Small intestine (tissue), 7 donors: ENCODE measurements at regions not wholly inside any gene's neighbourhood (a gene's known extent, or its start where the extent isn't known, plus 50 kb on each side); places are given as distances from the start of the nearest gene placed in this dataset.

Experiments used
- DNase-seq, 2 donors: peaks; one replicate each; pipeline versions ENCODE4 v3.0.0 to v3.0.0-alpha.2; 2013
- FAIRE-seq: peaks from 2 replicates; lab custom pipeline; 2012; peaks lifted over from hg19 to GRCh38; lab: Jason Lieb, UNC
- H3K27ac ChIP-seq, 3 donors: one replicate each; pipeline ENCODE4 v1.5.1; 2013; ENCODE audit warnings: low read length in 2 of 3, mild to moderate bottlenecking in 2 of 3, control low read depth in 1 of 3, inconsistent platforms in 1 of 3, low read depth in 1 of 3, moderate library complexity in 1 of 3
- H3K27me3 ChIP-seq, 3 donors: one replicate each; pipeline ENCODE4 v1.6.1; 2013; ENCODE audit warnings: low read length in 3 of 3, inconsistent platforms in 1 of 3; ENCODE audit not compliant: control insufficient read depth in 3 of 3, insufficient read depth in 3 of 3
- H3K36me3 ChIP-seq, 3 donors: one replicate each; pipeline ENCODE4 v1.6.1; 2013; ENCODE audit warnings: low read length in 3 of 3, inconsistent platforms in 1 of 3, low read depth in 1 of 3, mild to moderate bottlenecking in 1 of 3, moderate library complexity in 1 of 3; ENCODE audit not compliant: control insufficient read depth in 3 of 3, insufficient read depth in 2 of 3
- H3K4me1 ChIP-seq, 3 donors: one replicate each; pipeline ENCODE4 v1.6.1; 2013; ENCODE audit warnings: low read length in 2 of 3, inconsistent platforms in 1 of 3, low read depth in 1 of 3, mild to moderate bottlenecking in 1 of 3, moderate library complexity in 1 of 3; ENCODE audit not compliant: control insufficient read depth in 3 of 3, insufficient read depth in 2 of 3
- H3K4me3 ChIP-seq, 3 donors: one replicate each; pipeline ENCODE4 v1.5.1; 2013; ENCODE audit warnings: low read length in 3 of 3, control low read depth in 1 of 3, inconsistent platforms in 1 of 3, low read depth in 1 of 3, mild to moderate bottlenecking in 1 of 3, moderate library complexity in 1 of 3
- H3K9me3 ChIP-seq, 2 donors: one replicate each; pipeline ENCODE4 v1.6.1; 2013; ENCODE audit warnings: low read depth in 1 of 2, low read length in 1 of 2; ENCODE audit not compliant: control insufficient read depth in 2 of 2, insufficient read depth in 1 of 2
- WGBS, 3 donors: extraction: QIAGEN DNeasy Blood & Tissue Kit; methylation state at CpG; one replicate each; pipeline ENCODE4 v1.1.7; 2013; 5-methylcytosine and 5-hydroxymethylcytosine counted together
- donor health status: healthy with polysubstance abuse.
- donor health status: control.
- donor health status: control.
- donor health status: Bipolar disorder and iron deficiency.
- donor health status: healthy.

DNA sequence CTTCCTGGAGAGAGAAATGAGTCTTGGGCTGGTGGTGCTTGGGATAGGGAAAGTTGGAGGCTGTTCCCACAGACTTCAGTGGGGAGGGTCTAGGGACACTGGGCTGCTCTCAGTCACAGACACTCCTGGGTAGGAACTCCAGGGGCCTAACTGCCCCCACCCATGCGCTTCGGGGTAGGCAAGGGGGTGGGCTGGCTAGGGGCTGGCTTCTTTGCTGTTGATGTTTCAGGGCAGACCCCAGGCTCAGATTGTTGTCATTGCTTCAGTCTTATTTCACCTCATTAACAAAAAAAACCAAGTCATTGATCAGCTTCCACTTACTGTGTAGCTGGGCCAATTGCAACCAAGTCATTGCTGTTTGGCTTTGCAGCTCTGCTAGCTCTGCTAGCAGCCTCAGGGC is 160.1 kb upstream of the CSF3R start:
- FAIRE-seq (no peak), DNase-seq (no peak)
- no peaks in the 10 kb centered on the region for H3K9me3 ChIP-seq
- H3K4me3 ChIP-seq: no peak overlapping the region
- H3K4me1 ChIP-seq: no peaks in the 10 kb centered on the region
- no peak overlapping the region for H3K27ac ChIP-seq
- H3K36me3 ChIP-seq: no peaks in the 10 kb centered on the region
- H3K27me3 ChIP-seq: peaks cover 0 to 4% (median 3%) of the 10 kb centered on the region in 3 donors
- WGBS, 3 donors: 89 to 92% (median 90%) methylated on average over 2 of the region's 2 CpGs

GRCh38 chr1:36641776-36642175 is 159.1 kb upstream of the CSF3R start:
- H3K4me1 ChIP-seq: no peaks in the 10 kb centered on the region
- H3K27ac ChIP-seq: no peak overlapping the region
- 79 to 87% (median 81%) methylated on average over 1 of the region's 1 CpG for WGBS, 3 donors
- H3K4me3 ChIP-seq: no peak overlapping the region
- H3K36me3 ChIP-seq: no peaks in the 10 kb centered on the region
- DNase-seq (no peak), FAIRE-seq (no peak)
- H3K27me3 ChIP-seq: no peaks in the 10 kb centered on the region
- H3K9me3 ChIP-seq: no peaks in the 10 kb centered on the region

DNA sequence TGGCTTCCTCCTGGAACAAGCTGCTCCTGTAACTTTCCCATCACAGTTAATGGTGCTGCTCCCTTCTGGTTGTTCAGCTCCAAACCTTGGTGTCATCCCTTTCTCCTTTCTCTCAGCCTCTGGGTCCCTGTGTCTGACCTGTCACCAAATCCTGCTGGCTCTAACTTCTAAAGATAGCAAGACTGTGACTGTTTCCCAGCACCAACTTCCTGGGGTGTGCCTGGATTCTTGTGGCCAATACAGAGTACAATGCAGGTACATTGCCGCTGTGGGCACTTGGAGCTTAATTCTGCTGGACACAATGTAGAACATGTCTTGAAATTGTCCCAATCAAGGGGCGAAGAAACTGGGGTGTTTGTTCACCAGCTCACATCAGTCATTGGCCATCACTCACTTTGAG is 156.7 kb upstream of the CSF3R start:
- Histone ChIP-seq H3K9me3 (no peaks in the 10 kb centered on the region), H3K27me3 (no peaks in the 10 kb centered on the region), H3K4me1 (no peaks in the 10 kb centered on the region), H3K4me3 (no peak overlapping the region), H3K36me3 (no peaks in the 10 kb centered on the region), H3K27ac (no peak overlapping the region)
- no peak for FAIRE-seq
- 82 to 94% (median 86%) methylated on average over 2 of the region's 2 CpGs for WGBS, 3 donors
- DNase-seq: no peak

DNA sequence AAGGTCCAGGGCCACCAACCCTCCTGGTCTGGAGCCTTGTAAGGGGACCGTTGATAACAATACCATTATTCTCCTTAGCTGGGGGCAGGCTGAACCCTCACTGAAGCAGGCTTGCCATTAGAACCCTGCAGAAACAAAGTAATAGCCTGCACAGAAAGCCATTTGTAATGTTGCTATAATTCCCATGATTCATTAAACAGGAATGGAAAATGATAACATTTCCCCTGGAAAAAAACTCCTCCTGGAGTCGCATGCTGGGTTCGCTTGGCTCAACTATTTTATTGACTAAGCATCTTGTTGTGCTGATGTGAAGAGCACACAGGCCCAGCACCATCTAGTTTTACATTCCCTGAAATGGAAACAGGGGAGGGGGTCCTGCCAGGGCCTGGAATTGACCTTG is 155.6 kb upstream of the CSF3R start:
- peaks cover 0 to 2% (median 0%) of the 10 kb centered on the region in 3 donors for H3K27me3 ChIP-seq
- no peaks in the 10 kb centered on the region for H3K9me3 ChIP-seq
- WGBS, 3 donors: 49 to 51% (median 50%) methylated on average over 3 of the region's 3 CpGs
- DNase-seq: no peak
- H3K36me3 ChIP-seq: no peaks in the 10 kb centered on the region
- H3K4me3 ChIP-seq: no peak overlapping the region
- no peaks in the 10 kb centered on the region for H3K4me1 ChIP-seq
- no peak for FAIRE-seq
- no peak overlapping the region for H3K27ac ChIP-seq

DNA sequence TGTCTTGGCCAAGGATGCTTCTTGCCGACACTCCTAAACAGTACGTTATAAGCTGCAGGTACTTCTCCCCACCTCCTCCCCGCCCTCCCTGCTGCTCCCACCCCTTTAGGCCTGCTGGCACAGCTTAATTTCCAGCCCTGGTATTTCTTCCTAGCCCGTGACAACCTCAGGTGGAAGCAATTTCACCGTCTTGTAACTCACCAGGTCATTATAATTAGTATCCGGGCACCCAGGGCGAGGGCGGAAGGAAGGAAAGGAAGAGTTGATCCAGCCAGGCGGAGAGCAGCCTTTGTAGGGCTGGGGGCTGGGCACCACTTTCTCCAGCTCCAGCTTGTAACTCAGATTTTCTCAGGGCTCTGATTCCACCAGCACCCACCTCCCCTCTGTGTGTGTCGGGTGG is 153.5 kb upstream of the CSF3R start:
- Histone ChIP-seq H3K9me3 (no peaks in the 10 kb centered on the region), H3K36me3 (no peaks in the 10 kb centered on the region), H3K4me1 (no peaks in the 10 kb centered on the region), H3K27me3 (peaks cover 0 to 2% (median 0%) of the 10 kb centered on the region in 3 donors), H3K27ac (no peak overlapping the region), H3K4me3 (no peak overlapping the region)
- 71 to 75% (median 73%) methylated on average over 10 of the region's 10 CpGs for WGBS, 3 donors
- FAIRE-seq (no peak), DNase-seq (no peak)

GRCh38 chr1:36635284-36635683 is 152.6 kb upstream of the CSF3R start:
- WGBS, 3 donors: 86 to 96% (median 94%) methylated on average over 5 of the region's 5 CpGs
- DNase-seq (no peak), FAIRE-seq (no peak)
- H3K36me3 ChIP-seq: no peaks in the 10 kb centered on the region
- H3K27ac ChIP-seq: no peak overlapping the region
- no peaks in the 10 kb centered on the region for H3K9me3 ChIP-seq
- H3K4me3 ChIP-seq: no peak overlapping the region
- H3K4me1 ChIP-seq: no peaks in the 10 kb centered on the region
- H3K27me3 ChIP-seq: peaks cover 0 to 2% (median 0%) of the 10 kb centered on the region in 3 donors

- H3K27me3 ChIP-seq: peaks cover 0 to 7% (median 6%) of the 10 kb centered on the region in 3 donors
Observed at GRCh38 chr1:36628804-36629203, 146.1 kb upstream of the CSF3R start.

GRCh38 chr1:36626435-36626834 is 143.7 kb upstream of the CSF3R start:
- Histone ChIP-seq H3K9me3 (peaks cover 0 to 1% of the 10 kb centered on the region in 2 donors), H3K36me3 (no peaks in the 10 kb centered on the region), H3K4me3 (no peak overlapping the region), H3K4me1 (no peaks in the 10 kb centered on the region), H3K27me3 (peaks cover 0 to 7% (median 6%) of the 10 kb centered on the region in 3 donors), H3K27ac (no peak overlapping the region)
- no peak for DNase-seq
- no peak for FAIRE-seq

More at GRCh38 chr1:36628804-36629203, 146.1 kb upstream of the CSF3R start:
- no peak for FAIRE-seq
- H3K9me3 ChIP-seq: no peaks in the 10 kb centered on the region
- no peaks in the 10 kb centered on the region for H3K36me3 ChIP-seq
- H3K4me3 ChIP-seq: no peak overlapping the region
- H3K27ac ChIP-seq: no peak overlapping the region
- no peak for DNase-seq
- 40 to 63% (median 53%) methylated on average over 5 of the region's 5 CpGs for WGBS, 3 donors
- no peaks in the 10 kb centered on the region for H3K4me1 ChIP-seq

DNA sequence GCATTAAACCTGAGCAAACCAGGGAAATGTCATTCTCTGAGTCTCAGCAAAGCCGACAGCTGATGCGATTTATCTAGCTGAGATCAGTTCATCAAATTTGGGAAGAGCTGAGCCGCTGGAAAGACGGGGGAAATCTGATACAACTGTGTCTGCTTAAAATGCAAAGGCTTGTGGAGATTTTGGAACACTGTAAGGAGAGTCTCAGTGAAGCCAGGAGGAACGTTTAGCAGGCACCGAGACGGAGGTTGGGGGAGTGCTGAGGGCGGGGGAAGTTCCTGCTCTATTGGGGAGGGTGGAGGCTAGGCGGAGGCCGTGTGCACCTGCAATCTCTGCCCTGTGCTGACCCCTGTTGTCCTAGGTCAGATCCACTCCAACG is 143.2 kb upstream of the CSF3R start:
- no peaks in the 10 kb centered on the region for H3K4me1 ChIP-seq
- DNase-seq (no peak), FAIRE-seq (no peak)
- no peaks in the 10 kb centered on the region for H3K36me3 ChIP-seq
- WGBS, 3 donors: 27 to 40% (median 29%) methylated on average over 11 of the region's 11 CpGs
- H3K27me3 ChIP-seq: peaks cover 0 to 7% (median 6%) of the 10 kb centered on the region in 3 donors
- no peak overlapping the region for H3K27ac ChIP-seq
- H3K4me3 ChIP-seq: no peak overlapping the region
- peaks cover 0 to 3% of the 10 kb centered on the region in 2 donors for H3K9me3 ChIP-seq
